ENCODE measurements at regions not wholly inside any gene's neighbourhood (a gene's known extent, or its start where the extent isn't known, plus 50 kb on each side); places are given as distances from the start of the nearest gene placed in this dataset.

GRCh38 chr3:94433811-94434210 is 370.9 kb downstream of the NSUN3 start:
- CTCF ChIA-PET, result no interaction called here
- DNase-seq (ENCODE audit: extremely low spot score), result no peak
- TF ChIP-seq CTCF (IDR thresholded peaks at IDR 0.05; ENCODE audit: control extremely low read depth, extremely low read depth, low read depth, missing control alignments), result no peak
- POLR2A ChIA-PET, result no interaction called here

- CTCF ChIA-PET, result no interaction called here
- no peak for DNase-seq (ENCODE audit: extremely low spot score)
- TF ChIP-seq CTCF (IDR thresholded peaks at IDR 0.05; ENCODE audit: control extremely low read depth, extremely low read depth, low read depth, missing control alignments), result no peak
- POLR2A ChIA-PET, result no interaction called here
Observed at GRCh38 chr3:94440767-94441493, 378.1 kb downstream of the NSUN3 start.

GRCh38 chr3:94441494-94441847 is 378.6 kb downstream of the NSUN3 start:
- no peak for TF ChIP-seq CTCF (IDR thresholded peaks at IDR 0.05; ENCODE audit: control extremely low read depth, extremely low read depth, low read depth, missing control alignments)
- POLR2A ChIA-PET, result no interaction called here
- CTCF ChIA-PET, result interaction anchor here (1.1 kb wide), 1 partner anchor 26 kb away, joined by 3 read pairs; no protein-coding TSS in a partner anchor
- DNase-seq (ENCODE audit: extremely low spot score), result no peak

GRCh38 chr3:94453864-94454263 is 391.0 kb downstream of the NSUN3 start:
- no peak for DNase-seq (ENCODE audit: extremely low spot score)
- ChIA-PET CTCF (interaction anchor here (1.1 to 1.6 kb wide), 3 partner anchors 9 to 22 kb away, joined by 4 to 12 read pairs (median 5); no protein-coding TSS in a partner anchor), POLR2A (no interaction called here)
- TF ChIP-seq CTCF (IDR thresholded peaks at IDR 0.05; ENCODE audit: control extremely low read depth, extremely low read depth, low read depth, missing control alignments), result no peak

- POLR2A ChIA-PET, result no interaction called here
- DNase-seq (ENCODE audit: extremely low spot score), result no peak
- CTCF ChIA-PET, result no interaction called here
- no peak for TF ChIP-seq CTCF (IDR thresholded peaks at IDR 0.05; ENCODE audit: control extremely low read depth, extremely low read depth, low read depth, missing control alignments)
Observed at GRCh38 chr3:94459167-94459566, 396.3 kb downstream of the NSUN3 start.

- CTCF ChIA-PET, result no interaction called here
- no peak for TF ChIP-seq CTCF (IDR thresholded peaks at IDR 0.05; ENCODE audit: control extremely low read depth, extremely low read depth, low read depth, missing control alignments)
- POLR2A ChIA-PET, result no interaction called here
- DNase-seq (ENCODE audit: extremely low spot score), result no peak
Observed at GRCh38 chr3:94460931-94461330, 398.1 kb downstream of the NSUN3 start.

All from GM10248 (cell line).